ENCODE measurements at regions not wholly inside any gene's neighbourhood (a gene's known extent, or its start where the extent isn't known, plus 50 kb on each side); places are given as distances from the start of the nearest gene placed in this dataset.
"Not testable (repeated sequence)": the region's sequence is repeated elsewhere in the genome, so short reads cannot be mapped to it uniquely, and the experiment has no call there.

DNA sequence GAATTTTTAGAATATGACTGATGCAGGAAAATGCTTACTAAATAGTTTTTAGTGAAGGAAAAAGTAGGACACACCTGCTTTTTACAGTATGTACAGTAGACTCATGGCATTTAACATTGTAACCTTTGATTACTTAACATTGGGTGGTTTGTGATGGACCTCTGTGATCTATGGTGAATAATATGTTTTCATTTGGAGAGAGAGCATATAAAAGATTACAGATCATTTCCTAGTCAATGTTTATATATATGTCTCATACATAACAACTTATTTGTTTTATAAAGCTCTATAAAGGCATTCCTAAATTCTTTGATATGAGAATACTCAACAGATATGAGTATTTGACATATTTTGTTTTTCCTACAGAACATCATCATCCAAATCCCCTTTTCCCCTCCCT lies 129.3 kb upstream of the PDE7B start:
- DNase-seq (ENCODE audit: low read depth) = no peak

DNA sequence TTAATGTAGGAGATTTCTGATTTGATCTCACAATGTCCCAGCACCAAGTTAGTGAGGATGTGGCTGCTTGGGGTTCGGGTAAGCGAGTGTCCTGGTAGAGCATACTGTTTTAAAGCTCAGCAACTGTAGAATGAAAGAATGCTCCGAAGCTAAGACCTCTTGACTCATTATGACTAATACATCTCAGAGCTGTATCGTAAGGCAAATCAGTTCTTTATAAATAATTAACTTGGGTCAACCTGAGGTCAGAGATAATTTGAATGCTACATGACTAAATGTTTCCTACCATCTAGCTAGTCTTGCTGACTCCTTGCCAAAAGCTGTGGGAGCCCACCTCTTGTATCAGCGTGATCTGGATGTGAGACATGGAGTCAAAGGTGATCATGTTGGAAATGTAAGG lies 128.8 kb upstream of the PDE7B start:
- peak; percentile 24 for DNase-seq (ENCODE audit: low read depth)

DNA sequence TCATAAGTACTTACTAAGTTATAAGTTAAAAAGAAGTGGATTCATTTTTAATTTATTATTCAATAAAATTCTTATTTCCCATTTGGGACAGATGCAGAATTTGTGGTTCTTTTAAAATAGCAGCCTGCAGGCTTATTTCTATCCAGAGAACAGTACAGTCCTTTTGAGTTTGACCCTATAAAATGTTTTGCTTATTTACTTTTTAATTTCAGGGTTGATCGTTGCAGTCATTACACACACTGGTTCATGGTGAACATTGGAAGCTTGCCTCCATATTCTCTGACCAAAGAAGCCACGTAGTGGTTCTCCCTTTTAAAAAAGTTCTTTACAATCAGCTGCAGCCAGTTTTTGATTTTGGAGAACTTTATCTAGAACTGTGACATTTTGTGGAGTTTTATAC lies 122.9 kb upstream of the PDE7B start:
- DNase-seq (ENCODE audit: low read depth) = no peak

DNA sequence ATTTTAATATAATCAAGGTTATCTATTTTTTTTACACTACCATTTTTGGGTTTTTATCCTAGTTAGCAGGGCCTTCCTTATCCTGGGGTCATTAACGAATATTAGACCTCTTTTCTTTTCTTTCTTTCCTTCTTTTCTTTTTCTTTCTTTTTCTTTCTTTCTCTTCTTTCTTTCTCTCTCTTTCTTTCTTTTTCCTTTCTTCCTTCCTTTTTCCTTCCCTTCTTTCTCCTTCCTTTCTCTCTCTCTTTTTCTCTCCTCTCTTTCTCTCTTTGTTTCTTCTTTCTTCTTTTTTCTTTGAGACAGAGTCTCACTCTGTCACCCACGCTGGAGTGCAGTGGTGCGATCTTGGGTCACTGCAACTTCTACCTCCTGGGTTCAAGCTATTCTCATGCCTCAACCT lies 120.4 kb upstream of the PDE7B start:
- no peak for DNase-seq (ENCODE audit: low read depth)

DNA sequence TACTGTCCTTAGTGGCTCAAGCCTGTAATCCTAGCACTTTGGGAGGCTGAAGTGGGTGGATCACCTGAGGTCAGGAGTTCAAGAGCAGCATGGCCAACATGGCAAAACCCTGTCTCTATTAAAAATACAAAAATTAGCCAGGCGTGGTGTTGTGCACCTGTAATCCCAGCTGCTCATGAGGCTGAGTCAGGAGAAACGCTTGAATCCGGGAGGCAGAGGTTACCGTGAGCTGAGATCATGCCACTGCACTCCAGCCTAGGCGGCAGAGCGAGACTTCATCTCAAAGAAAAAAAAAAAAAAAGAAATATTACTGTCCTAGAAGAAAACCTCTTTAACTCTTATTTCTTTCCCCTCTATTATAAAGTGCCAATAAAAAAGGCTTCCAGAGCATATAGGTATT lies 115.2 kb upstream of the PDE7B start:
- DNase-seq (ENCODE audit: low read depth) = not testable (repeated sequence)

GRCh38 chr6:135738636-135739035 lies 112.9 kb upstream of the PDE7B start:
- DNase-seq (ENCODE audit: low read depth) = no peak

DNA sequence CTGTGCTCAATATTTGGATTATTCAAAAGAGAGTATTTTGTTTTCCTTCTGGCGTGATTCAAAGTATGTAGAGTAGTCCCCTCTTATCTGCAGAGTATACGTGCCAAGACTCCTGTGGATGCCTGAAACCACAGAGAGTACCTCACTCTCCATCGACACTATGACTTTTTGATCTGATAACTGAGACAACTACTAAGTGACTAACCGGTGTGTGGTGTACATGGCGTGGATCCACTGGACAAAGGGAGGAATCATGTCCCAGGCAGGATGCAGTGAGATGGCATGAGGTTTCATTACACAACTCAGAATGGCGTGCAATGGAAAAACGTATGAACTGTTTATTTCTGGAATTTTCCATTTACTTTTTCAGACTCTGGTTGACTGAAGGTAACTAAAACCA lies 112.2 kb upstream of the PDE7B start:
- no peak for DNase-seq (ENCODE audit: low read depth)

DNA sequence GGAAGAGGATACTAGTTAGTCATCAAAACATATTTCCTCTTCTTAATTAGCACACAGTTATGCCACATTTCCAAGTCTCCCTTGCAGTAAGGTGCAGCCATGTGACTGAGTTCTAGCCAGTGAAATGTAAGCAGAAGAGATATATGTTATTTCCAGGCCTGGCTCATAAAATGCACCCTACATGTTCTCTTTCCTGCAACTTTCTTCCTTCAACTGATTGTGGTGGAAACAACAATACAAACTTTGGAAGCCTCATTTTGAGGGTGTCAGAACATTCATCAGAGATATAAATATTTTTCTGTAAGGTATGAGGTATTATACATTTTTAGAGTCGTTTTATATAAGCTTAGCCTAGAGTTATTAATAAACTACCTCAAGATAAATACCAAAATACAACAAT lies 110.9 kb upstream of the PDE7B start:
- DNase-seq (ENCODE audit: low read depth) = no peak

DNA sequence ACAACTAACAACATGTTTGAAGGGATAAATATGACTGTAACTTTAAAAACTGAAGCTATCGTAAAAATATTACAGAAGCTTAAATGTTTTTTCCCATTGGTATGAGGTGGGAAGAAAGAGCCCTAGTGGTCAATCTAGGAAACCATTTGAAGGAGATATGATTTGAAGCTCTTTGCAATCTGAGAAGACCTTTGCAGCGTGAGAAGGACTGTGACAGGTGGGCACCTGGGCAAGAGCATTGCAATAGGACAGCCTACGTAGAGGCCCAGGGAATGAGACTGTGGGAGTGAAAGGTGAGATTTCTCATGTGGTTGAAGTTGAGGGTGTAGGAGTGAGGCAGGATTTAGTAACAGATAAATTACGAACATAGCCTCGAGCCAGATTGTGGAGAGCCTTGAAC lies 108.0 kb upstream of the PDE7B start:
- no peak for DNase-seq (ENCODE audit: low read depth)

DNA sequence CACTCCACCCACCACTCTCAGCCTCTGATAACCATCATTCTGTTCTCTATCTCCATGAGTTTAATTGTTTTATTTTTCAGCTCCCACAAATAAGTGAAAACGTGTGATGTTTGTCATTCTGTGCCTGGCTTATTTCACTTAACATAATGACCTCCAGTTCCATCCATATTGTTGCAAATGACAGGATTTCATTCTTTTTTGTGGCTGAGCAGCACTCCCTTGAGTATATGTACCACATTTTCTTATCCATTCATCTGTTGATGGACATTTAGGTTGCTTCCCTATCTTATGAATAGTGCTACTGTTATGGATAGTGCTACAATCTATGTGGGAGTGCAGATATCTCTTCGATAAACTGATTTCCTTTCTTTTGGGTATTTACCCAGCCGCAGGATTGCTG lies 103.3 kb upstream of the PDE7B start:
- DNase-seq (ENCODE audit: low read depth) = no peak

- no peak for DNase-seq (ENCODE audit: low read depth)
Measured at GRCh38 chr6:135750081-135750480, 101.4 kb upstream of the PDE7B start.

DNA sequence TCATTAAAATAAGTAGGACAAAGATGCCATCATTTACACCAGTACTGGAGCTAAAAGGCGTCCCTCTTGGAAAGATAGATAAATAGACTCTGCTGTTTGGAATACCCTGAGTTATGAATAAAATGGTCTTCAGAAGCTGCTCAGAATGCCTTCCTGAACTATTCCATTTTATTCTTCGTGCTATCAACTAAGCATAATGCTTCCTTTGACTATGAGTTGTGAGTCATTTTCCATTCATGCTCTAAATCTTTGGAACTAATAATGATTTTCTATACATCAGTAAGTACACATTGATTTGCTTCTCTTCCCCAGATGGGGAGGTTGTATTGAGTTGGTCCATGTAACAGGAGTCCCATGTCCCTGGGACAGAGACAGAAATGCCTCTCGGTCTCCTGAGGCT lies 98.3 kb upstream of the PDE7B start:
- DNase-seq (ENCODE audit: low read depth) = no peak

GRCh38 chr6:135759831-135760230 lies 91.7 kb upstream of the PDE7B start:
- DNase-seq (ENCODE audit: low read depth) = no peak

GRCh38 chr6:135774006-135774405 lies 77.5 kb upstream of the PDE7B start:
- no peak for DNase-seq (ENCODE audit: low read depth)

DNA sequence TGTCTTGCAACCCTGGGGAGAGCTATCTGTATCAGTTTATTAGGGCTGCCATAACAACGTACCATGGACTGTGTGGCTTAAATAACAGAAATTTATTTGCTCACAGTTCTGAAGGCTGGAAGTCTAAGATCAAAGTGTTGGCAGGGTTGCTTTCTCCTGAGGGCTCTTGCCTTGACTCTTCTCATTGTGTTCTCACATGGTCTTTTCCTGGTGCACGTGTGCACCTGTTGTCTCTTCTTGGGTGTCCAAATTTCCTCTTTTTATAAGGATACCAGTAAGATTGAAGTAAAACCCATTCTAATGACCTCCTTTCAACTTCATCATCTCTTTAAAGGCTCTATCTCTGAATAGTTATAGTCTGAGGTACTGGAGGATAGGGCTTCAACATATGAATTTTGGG lies 72.3 kb upstream of the PDE7B start:
- no peak for DNase-seq (ENCODE audit: low read depth)

GRCh38 chr6:135780326-135780725 lies 71.2 kb upstream of the PDE7B start:
- no peak for DNase-seq (ENCODE audit: low read depth)

GRCh38 chr6:135782546-135782945 lies 69.0 kb upstream of the PDE7B start:
- DNase-seq (ENCODE audit: low read depth) = no peak

- DNase-seq (ENCODE audit: low read depth) = no peak
Measured at GRCh38 chr6:135784507-135784906, 67.0 kb upstream of the PDE7B start.

- no peak for DNase-seq (ENCODE audit: low read depth)
Measured at GRCh38 chr6:135789375-135790050, 62.0 kb upstream of the PDE7B start.

DNA sequence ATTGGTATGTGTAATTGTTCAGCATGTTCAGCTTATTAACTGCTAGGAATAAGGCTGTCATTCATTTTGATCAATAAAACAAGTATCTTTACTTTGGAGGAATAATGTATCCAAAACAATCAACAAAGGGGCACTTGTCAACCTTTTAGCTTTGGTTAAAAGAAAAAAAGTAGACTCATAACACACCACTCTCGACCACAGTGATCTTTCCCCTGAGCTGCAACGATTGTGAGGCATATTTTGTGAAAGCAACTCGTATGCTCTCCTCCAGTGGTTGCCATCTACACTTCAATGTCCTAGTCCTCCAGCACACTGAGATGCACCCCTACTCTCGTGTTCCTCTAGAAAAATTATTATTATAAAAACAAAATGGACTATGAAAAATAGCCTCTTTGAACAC lies 60.1 kb upstream of the PDE7B start:
- DNase-seq (ENCODE audit: low read depth) = no peak

DNA sequence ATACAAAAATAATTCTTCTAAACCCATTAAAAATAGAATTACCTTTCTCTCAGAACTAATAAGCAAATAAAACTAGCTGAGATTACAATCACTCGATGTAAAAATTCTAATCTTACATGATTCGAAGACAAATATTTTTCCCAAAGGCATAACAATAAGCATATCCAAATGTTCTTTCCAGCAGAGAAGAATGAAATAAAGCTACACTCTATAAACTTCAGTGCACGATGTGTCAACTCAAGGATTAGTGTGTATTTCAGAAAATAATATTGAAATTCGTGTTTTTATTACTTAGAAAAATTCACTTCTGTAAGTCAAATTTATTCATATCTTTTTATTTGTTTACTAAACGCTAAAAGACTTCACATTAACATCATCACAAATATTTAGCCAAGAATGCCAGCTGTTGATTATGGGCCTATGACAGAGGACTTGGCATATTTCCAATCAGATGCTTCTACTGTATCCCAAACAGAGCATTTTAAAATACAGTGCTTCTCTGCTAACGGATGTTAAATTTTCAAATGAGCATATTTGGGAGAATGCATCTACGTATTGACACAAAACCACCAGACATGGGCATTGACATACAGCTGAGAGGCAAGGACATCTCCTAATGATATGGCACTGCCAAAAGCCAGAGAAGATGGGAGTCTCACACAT lies 54.7 kb upstream of the PDE7B start:
- DNase-seq (ENCODE audit: low read depth) = no peak

GRCh38 chr6:135797361-135797760 lies 54.1 kb upstream of the PDE7B start:
- no peak for DNase-seq (ENCODE audit: low read depth)

DNA sequence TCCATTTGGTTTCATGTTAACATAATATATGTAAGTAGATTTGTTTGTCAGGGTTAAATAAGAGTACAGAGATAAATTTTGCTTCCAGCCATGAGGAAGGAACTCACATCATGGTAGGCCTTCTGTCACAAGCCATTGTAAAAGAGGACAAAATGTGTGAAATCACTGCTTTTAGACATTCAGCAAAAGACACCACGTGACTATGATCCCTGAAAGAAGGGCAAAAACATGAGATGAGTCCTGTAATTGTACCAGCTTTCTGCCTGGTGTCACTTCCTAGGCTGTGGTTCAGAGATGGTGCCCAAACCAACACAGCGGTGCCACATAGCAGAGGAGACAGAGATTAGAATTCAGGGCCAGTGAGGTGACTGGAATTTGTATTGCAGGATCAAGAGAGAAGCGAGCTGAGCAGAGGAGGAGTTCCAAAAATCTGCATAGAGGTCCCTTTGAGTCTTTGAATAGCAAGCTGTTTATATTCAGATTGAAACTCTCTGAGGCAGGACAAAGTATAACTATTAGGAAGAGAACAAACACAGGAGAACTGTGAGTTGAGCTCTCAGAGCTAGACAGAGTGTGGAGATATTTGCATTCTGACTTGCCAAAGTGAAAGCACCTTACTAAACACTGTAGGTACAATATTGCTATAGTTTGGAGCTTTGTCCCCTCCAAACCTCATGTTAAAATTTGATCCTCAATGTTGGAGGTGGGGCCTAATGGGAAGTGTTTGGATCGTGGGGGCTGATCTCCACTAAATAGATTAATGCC lies 52.6 kb upstream of the PDE7B start:
- no peak for DNase-seq (ENCODE audit: low read depth)

Data from activated T-cell treated with anti-CD3 and anti-CD28 coated beads for 24 hours (primary cell).